ENCODE measurements at regions not wholly inside any gene's neighbourhood (a gene's known extent, or its start where the extent isn't known, plus 50 kb on each side); places are given as distances from the start of the nearest gene placed in this dataset.

DNA sequence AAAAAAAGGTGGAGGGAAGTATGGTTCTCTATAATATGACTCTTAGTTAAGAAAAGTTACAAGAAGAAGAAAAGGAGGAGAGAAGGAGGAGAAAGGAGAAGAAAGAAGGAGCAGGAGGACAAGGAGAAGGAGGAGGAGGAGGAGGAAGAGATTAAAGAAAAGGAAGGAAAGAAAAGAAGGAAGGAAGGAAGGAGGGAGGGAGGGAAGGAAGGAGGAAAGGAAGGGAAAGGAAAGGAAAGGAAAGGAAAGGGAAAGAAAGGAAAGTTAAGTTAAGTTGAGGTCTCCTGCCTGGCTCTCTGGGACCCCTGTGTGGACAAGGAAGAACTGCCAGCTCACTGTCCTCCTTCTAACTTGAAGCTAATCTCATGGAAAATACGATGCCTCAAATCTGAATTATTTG, 429.5 kb downstream of the TSHZ3 start:
- no peak overlapping the region for H3K4me3 ChIP-seq (replicated peaks; ENCODE audit: insufficient read depth, low read length)
- TF ChIP-seq, protein P1, sequence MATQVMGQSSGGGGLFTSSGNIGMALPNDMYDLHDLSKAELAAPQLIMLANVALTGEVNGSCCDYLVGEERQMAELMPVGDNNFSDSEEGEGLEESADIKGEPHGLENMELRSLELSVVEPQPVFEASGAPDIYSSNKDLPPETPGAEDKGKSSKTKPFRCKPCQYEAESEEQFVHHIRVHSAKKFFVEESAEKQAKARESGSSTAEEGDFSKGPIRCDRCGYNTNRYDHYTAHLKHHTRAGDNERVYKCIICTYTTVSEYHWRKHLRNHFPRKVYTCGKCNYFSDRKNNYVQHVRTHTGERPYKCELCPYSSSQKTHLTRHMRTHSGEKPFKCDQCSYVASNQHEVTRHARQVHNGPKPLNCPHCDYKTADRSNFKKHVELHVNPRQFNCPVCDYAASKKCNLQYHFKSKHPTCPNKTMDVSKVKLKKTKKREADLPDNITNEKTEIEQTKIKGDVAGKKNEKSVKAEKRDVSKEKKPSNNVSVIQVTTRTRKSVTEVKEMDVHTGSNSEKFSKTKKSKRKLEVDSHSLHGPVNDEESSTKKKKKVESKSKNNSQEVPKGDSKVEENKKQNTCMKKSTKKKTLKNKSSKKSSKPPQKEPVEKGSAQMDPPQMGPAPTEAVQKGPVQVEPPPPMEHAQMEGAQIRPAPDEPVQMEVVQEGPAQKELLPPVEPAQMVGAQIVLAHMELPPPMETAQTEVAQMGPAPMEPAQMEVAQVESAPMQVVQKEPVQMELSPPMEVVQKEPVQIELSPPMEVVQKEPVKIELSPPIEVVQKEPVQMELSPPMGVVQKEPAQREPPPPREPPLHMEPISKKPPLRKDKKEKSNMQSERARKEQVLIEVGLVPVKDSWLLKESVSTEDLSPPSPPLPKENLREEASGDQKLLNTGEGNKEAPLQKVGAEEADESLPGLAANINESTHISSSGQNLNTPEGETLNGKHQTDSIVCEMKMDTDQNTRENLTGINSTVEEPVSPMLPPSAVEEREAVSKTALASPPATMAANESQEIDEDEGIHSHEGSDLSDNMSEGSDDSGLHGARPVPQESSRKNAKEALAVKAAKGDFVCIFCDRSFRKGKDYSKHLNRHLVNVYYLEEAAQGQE (IDR thresholded peaks at IDR 0.05; ENCODE audit: insufficient replicate concordance, low read depth) = no peak
- TF ChIP-seq SPI1 (IDR thresholded peaks at IDR 0.05; ENCODE audit: borderline replicate concordance, low read depth) (no peak), GABPA (IDR thresholded peaks at IDR 0.05; ENCODE audit: low read depth) (no peak), POLR2AphosphoS5 (IDR thresholded peaks at IDR 0.05; ENCODE audit: low read depth) (no peak)
- TF ChIP-seq, protein P2, sequence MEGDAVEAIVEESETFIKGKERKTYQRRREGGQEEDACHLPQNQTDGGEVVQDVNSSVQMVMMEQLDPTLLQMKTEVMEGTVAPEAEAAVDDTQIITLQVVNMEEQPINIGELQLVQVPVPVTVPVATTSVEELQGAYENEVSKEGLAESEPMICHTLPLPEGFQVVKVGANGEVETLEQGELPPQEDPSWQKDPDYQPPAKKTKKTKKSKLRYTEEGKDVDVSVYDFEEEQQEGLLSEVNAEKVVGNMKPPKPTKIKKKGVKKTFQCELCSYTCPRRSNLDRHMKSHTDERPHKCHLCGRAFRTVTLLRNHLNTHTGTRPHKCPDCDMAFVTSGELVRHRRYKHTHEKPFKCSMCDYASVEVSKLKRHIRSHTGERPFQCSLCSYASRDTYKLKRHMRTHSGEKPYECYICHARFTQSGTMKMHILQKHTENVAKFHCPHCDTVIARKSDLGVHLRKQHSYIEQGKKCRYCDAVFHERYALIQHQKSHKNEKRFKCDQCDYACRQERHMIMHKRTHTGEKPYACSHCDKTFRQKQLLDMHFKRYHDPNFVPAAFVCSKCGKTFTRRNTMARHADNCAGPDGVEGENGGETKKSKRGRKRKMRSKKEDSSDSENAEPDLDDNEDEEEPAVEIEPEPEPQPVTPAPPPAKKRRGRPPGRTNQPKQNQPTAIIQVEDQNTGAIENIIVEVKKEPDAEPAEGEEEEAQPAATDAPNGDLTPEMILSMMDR (IDR thresholded peaks at IDR 0.05; ENCODE audit: insufficient read depth, low read length) = no peak
- H3K27me3 ChIP-seq (ENCODE audit: insufficient read depth, poor library complexity, severe bottlenecking) = peaks cover 3% of the 10 kb centered on the region
- DNase-seq (ENCODE audit: low read depth in 1 of 2, low spot score in 1 of 2) = no peak
- no peak overlapping the region for H3K27ac ChIP-seq (replicated peaks)

DNA sequence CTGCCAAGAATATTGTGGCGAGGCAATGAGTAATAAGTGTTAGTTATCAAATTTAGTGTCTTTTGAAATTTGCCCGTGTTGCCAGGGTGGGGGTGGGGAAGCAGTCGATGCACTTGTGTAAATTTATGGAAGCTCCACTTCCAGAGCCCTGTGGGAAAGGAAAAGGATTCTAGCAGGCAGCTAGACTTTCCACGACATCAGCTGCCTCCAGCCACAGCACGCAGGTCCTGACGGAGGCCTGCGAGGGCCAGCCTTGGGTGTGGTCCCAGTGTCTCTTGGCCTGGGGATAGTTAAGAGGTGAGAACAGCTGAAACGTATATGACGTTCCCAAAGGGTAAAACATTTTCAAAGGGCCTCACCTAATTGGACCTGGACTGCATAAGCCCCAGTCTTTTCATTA, 433.0 kb downstream of the TSHZ3 start:
- TF ChIP-seq GABPA (IDR thresholded peaks at IDR 0.05; ENCODE audit: low read depth) = no peak
- no peak for TF ChIP-seq SPI1 (IDR thresholded peaks at IDR 0.05; ENCODE audit: borderline replicate concordance, low read depth)
- TF ChIP-seq, protein P2 (IDR thresholded peaks at IDR 0.05; ENCODE audit: insufficient read depth, low read length) = no peak
- TF ChIP-seq POLR2AphosphoS5 (IDR thresholded peaks at IDR 0.05; ENCODE audit: low read depth) = no peak
- TF ChIP-seq, protein P1 (IDR thresholded peaks at IDR 0.05; ENCODE audit: insufficient replicate concordance, low read depth) = no peak
- Histone ChIP-seq H3K27ac (replicated peaks) (no peak overlapping the region), H3K4me3 (replicated peaks; ENCODE audit: insufficient read depth, low read length) (no peak overlapping the region), H3K27me3 (ENCODE audit: insufficient read depth, poor library complexity, severe bottlenecking) (peaks cover 3% of the 10 kb centered on the region)
- DNase-seq (ENCODE audit: low read depth in 1 of 2, low spot score in 1 of 2) = no peak

DNA sequence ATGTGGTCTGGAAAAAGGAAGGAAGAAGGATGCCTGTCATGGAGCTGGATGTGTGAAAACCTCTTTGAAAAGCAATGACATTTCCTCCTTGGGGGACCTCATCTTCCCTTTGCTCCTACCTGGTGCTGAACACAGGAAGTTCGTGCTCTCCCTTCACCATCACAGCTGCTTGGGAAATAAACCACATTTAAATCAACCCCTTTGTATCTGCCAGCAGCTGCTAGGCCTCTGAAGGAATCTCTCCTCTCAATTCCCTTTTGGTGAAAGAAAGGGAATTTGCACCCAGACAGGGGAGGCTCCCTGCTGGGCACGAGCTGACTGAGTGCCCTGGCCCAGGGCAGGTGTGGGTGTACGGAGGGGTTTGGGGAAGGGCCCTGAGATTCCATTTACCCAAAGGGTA, 437.7 kb downstream of the TSHZ3 start:
- H3K27ac ChIP-seq (replicated peaks) = no peak overlapping the region
- no peak overlapping the region for H3K4me3 ChIP-seq (replicated peaks; ENCODE audit: insufficient read depth, low read length)
- DNase-seq (ENCODE audit: low read depth in 1 of 2, low spot score in 1 of 2) = no peak
- TF ChIP-seq GABPA (IDR thresholded peaks at IDR 0.05; ENCODE audit: low read depth) (no peak), POLR2AphosphoS5 (IDR thresholded peaks at IDR 0.05; ENCODE audit: low read depth) (no peak), SPI1 (IDR thresholded peaks at IDR 0.05; ENCODE audit: borderline replicate concordance, low read depth) (no peak)
- TF ChIP-seq, protein P2 (IDR thresholded peaks at IDR 0.05; ENCODE audit: insufficient read depth, low read length) = no peak
- TF ChIP-seq, protein P1 (IDR thresholded peaks at IDR 0.05; ENCODE audit: insufficient replicate concordance, low read depth) = no peak
- no peaks in the 10 kb centered on the region for H3K27me3 ChIP-seq (ENCODE audit: insufficient read depth, poor library complexity, severe bottlenecking)
